ENCODE measurements at regions not wholly inside any gene's neighbourhood (a gene's known extent, or its start where the extent isn't known, plus 50 kb on each side); places are given as distances from the start of the nearest gene placed in this dataset.

GRCh38 chr5:164372892-164373291, 867.5 kb downstream of the MAT2B start:
- TF ChIP-seq CTCF (IDR thresholded peaks at IDR 0.05) (no peak), POLR2A (IDR thresholded peaks at IDR 0.05) (no peak)
